Tongue (tissue), 1 donor: ENCODE measurements at regions not wholly inside any gene's neighbourhood (a gene's known extent, or its start where the extent isn't known, plus 50 kb on each side); places are given as distances from the start of the nearest gene placed in this dataset.

Experiments used
- DNase-seq: peaks from one replicate; pipeline ENCODE4 v3.0.0-alpha.2; 2015

- DNase-seq: no peak
These were observed 96.5 kb upstream of the CRHR1 start for GRCh38 chr17:45687594-45687993.

- peak; percentile 44 for DNase-seq
These were observed 95.8 kb upstream of the CRHR1 start for GRCh38 chr17:45688353-45688752.

GRCh38 chr17:45688820-45689219, 95.3 kb upstream of the CRHR1 start:
- no peak for DNase-seq

GRCh38 chr17:45689451-45689850, 94.7 kb upstream of the CRHR1 start:
- no peak for DNase-seq

- DNase-seq: no peak
These were observed 93.4 kb upstream of the CRHR1 start for GRCh38 chr17:45690625-45691275.

- DNase-seq: no peak
These were observed 91.5 kb upstream of the CRHR1 start for GRCh38 chr17:45692661-45693060.

- DNase-seq: no peak
These were observed 90.3 kb upstream of the CRHR1 start for GRCh38 chr17:45693792-45694191.

GRCh38 chr17:45696442-45696841, 87.7 kb upstream of the CRHR1 start:
- no peak for DNase-seq

GRCh38 chr17:45697076-45697475, 87.0 kb upstream of the CRHR1 start:
- no peak for DNase-seq

- DNase-seq: no peak
These were observed 83.7 kb upstream of the CRHR1 start for GRCh38 chr17:45700171-45701090.

GRCh38 chr17:45702666-45703266, 81.4 kb upstream of the CRHR1 start:
- peak; percentile 59 for DNase-seq

- no peak for DNase-seq
These were observed 80.8 kb upstream of the CRHR1 start for GRCh38 chr17:45703348-45703747.

- DNase-seq: no peak
These were observed 80.3 kb upstream of the CRHR1 start for GRCh38 chr17:45703806-45704205.

- DNase-seq: no peak
These were observed 79.9 kb upstream of the CRHR1 start for GRCh38 chr17:45704251-45704650.

- no peak for DNase-seq
These were observed 78.8 kb upstream of the CRHR1 start for GRCh38 chr17:45705123-45706009.

- DNase-seq: no peak
These were observed 78.1 kb upstream of the CRHR1 start for GRCh38 chr17:45706033-45706432.

GRCh38 chr17:45708707-45709290, 75.3 kb upstream of the CRHR1 start:
- DNase-seq: no peak

- no peak for DNase-seq
These were observed 74.3 kb upstream of the CRHR1 start for GRCh38 chr17:45709728-45710288.

GRCh38 chr17:45715787-45716186, 68.3 kb upstream of the CRHR1 start:
- no peak for DNase-seq

- DNase-seq: no peak
These were observed 65.3 kb upstream of the CRHR1 start for GRCh38 chr17:45718791-45719190.

- peak; percentile 30 for DNase-seq
These were observed 64.6 kb upstream of the CRHR1 start for GRCh38 chr17:45719335-45720071.
